ENCODE measurements at regions not wholly inside any gene's neighbourhood (a gene's known extent, or its start where the extent isn't known, plus 50 kb on each side); places are given as distances from the start of the nearest gene placed in this dataset.
A peak's percentile ranks its signal among the peaks of the same experiment; 100 is the strongest.

- peak; percentile 36 for DNase-seq (ENCODE audit: low spot score)
These were observed 195.2 kb upstream of the DPPA4 start for GRCh38 chr3:109532257-109533216.

- DNase-seq (ENCODE audit: low spot score): no peak
These were observed 208.4 kb upstream of the DPPA4 start for GRCh38 chr3:109545746-109546145.

DNA sequence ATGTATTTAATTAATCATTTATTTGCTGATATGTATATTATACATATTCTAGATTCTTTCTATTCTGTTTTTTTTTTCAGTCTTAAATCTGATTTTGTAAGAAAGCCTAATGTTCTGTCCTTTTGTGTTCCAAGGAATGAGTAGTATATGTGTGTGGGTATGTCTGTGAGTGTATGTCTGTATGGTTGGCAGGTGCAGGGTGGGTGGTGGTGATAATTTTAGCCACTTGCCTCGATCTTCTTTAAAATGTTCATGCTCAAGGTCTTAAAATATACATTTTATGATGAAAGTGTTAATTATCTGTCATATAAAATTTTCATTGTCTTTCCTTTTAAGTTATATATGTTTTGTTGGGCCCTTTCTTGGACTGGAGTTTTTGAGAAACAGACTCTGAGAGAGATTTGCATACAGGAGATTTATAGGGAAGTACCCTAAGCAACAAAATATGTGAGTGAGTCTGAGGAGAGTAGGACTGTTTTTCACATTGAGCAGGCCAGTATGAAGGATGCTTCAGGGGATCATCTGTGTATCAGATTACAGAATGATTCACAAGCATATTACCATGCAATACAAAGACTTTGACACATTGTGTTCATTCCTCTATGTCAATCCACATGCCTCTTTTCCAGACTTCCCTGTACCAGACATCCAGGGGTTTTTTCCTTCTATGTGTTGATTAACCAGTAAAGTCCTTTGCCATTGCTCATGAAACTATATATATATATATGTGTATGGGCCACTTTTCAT is 211.0 kb upstream of the DPPA4 start:
- DNase-seq (ENCODE audit: low spot score): no peak

GRCh38 chr3:109553591-109554371 is 216.4 kb upstream of the DPPA4 start:
- no peak for DNase-seq (ENCODE audit: low spot score)

- DNase-seq (ENCODE audit: low spot score): no peak
These were observed 222.0 kb upstream of the DPPA4 start for GRCh38 chr3:109559389-109559788.

DNA sequence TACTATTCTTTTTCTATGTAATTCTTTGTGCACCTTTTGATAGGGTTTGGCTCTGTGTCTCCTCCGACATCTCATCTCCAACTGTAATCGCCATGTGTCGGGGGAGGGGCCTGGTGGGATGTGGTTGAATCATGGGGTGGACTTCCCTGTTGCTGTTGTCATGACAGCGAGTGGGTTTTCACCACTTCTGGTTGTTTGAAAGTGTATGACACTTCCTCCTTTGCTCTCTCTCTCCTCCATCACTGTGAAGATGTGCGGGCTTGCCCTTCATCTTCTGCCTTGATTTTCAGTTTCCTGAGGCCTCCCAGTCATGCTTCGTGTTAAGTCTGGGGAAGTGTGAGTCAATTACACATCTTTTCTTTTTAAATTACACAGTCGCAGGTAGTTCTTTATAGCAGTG is 225.8 kb upstream of the DPPA4 start:
- DNase-seq (ENCODE audit: low spot score): peak; percentile 6

- DNase-seq (ENCODE audit: low spot score): no peak
These were observed 231.9 kb upstream of the DPPA4 start for GRCh38 chr3:109569135-109569846.

GRCh38 chr3:109570408-109570807 is 233.1 kb upstream of the DPPA4 start:
- no peak for DNase-seq (ENCODE audit: low spot score)

GRCh38 chr3:109572301-109572700 is 235.0 kb upstream of the DPPA4 start:
- no peak for DNase-seq (ENCODE audit: low spot score)

- no peak for DNase-seq (ENCODE audit: low spot score)
These were observed 259.6 kb upstream of the DPPA4 start for GRCh38 chr3:109596991-109597390.

GRCh38 chr3:109597444-109597843 is 260.1 kb upstream of the DPPA4 start:
- DNase-seq (ENCODE audit: low spot score): no peak

DNA sequence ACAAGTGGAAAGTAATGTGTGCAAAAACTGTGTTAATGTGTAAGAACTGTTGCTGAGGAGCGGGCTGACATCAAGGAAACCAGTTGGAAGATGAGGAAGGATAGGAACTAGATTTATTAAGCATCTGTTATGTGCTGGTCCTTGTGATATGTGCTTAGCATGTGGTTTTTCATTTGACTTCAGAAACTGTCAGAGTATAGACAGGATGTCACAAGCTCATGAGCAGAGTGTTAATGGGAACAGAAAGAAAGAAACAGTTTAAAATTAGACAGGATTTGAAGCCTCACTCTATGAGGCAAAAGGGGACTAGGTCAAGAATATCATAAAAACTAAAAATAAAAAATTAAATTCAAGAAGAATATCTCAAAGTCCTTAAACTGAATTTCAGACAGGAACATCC is 270.6 kb upstream of the DPPA4 start:
- DNase-seq (ENCODE audit: low spot score): no peak

DNA sequence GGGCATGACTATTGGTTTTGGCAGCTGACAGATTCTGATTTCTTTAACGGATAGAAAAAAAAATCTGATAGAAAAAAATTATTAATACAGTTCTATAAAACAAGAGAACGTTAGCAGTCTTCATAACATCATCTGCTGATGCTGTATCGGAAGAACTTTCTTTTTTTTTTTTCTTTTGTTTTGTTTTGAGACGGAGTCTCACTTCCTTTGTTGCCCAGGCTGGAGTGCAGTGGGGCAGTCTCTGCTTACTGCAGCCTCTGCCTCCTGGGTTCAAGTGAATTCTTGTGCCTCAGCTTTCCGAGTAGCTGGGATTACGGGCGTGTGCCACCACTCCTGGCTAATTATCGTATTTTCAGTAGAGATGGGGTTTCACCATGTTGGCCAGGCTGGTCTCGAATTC is 271.2 kb upstream of the DPPA4 start:
- DNase-seq (ENCODE audit: low spot score): no peak

GRCh38 chr3:109618766-109619378 is 281.5 kb upstream of the DPPA4 start:
- no peak for DNase-seq (ENCODE audit: low spot score)

DNA sequence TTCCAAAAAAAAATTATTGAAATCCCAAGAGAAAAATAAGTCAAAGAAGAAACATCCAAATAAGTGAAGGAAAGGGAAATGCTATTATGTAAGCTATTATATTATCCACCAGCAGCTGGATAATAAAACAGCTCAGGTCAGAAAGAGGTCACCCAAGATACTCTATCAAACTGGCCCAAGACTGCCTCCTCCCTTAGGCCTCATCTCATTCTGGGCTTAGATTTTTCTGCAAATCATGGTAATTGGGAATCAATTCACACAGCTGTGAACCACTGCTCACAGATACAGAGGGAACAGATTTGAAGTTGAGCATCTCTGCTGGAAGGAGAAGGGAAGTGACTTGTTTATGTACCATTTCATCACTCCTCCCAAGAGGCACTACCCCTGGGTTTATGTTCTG is 294.6 kb upstream of the DPPA4 start:
- DNase-seq (ENCODE audit: low spot score): no peak

DNA sequence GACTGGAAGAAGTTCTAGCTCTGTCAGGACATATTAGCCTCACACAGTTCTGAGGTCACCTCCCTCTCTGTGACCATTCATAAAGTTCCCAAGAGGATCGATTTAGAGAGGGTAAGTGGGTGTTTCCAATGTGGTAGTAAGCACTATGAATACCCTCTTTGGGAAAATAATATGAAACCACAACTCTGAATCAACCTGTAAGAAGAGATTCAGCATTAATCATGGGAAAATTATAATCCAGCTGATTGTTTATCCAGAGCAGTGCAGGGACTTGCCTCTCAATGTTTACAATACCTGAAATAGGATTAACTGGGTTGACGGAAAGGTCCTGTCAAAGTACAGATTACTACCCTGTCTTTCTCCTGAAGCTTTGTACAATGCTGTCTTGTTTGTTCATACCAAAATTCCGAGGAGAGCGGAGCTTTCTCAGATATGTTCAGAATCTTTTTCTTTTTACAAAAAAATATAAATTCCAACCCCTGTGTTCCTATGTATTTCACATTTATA is 302.9 kb upstream of the DPPA4 start:
- DNase-seq (ENCODE audit: low spot score): no peak

GRCh38 chr3:109642025-109642424 is 304.7 kb upstream of the DPPA4 start:
- DNase-seq (ENCODE audit: low spot score): no peak

- peak; percentile 2 for DNase-seq (ENCODE audit: low spot score)
These were observed 306.2 kb upstream of the DPPA4 start for GRCh38 chr3:109643590-109643989.

- DNase-seq (ENCODE audit: low spot score): no peak
These were observed 307.0 kb upstream of the DPPA4 start for GRCh38 chr3:109644332-109644731.

DNA sequence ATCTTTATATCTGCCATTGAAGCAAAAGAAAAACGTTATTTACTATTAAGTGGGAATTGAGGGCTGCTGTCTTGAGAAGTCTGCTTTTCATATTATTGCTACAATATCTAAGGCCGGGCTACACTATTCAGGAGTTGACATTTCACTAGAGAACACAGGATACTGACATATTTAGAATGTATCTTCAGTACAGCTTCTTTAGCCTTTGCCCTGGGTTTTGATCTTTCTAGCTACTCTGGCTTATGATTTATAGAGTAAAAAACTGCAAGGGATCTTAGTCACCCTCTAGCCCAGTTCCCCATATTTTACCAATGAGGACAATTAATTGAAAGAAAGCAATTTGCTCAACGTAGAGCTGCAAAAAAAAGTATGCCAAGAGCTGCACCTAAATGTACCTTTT is 307.4 kb upstream of the DPPA4 start:
- no peak for DNase-seq (ENCODE audit: low spot score)

GRCh38 chr3:109648027-109648426 is 310.7 kb upstream of the DPPA4 start:
- DNase-seq (ENCODE audit: low spot score): no peak
